Keratinocyte (primary cell): ENCODE measurements at regions not wholly inside any gene's neighbourhood (a gene's known extent, or its start where the extent isn't known, plus 50 kb on each side); places are given as distances from the start of the nearest gene placed in this dataset.

Experiments
- DNase-seq: peaks from one replicate; pipeline ENCODE4 v3.0.0-alpha.2; 2011; ENCODE audit warnings: low read depth, missing footprints, low spot score
- FAIRE-seq: peaks from 2 replicates; lab custom pipeline; 2011; peaks lifted over from hg19 to GRCh38; lab: Jason Lieb, UNC
- H2AFZ ChIP-seq: 2 replicates; pipeline ENCODE4 v1.6.0; 2012; ENCODE audit warnings: low read length, control low read depth, inconsistent platforms; ENCODE audit not compliant: control insufficient read depth
- H3K27ac ChIP-seq: 2 replicates; pipeline ENCODE4 v1.5.1; 2011; ENCODE audit warnings: low read length; ENCODE audit not compliant: control insufficient read depth, insufficient read depth
- H3K27me3 ChIP-seq: 3 replicates; pipeline ENCODE4 v1.6.0; 2011; ENCODE audit warnings: low read length; ENCODE audit not compliant: control insufficient read depth, insufficient read depth; ENCODE audit errors: extremely low read depth
- H3K36me3 ChIP-seq, 2 experiments: 2 replicates in 1 of 2; 3 replicates in 1 of 2; pipeline ENCODE4 v1.5.1; 2011; ENCODE audit warnings: low read length in 2 of 2, mild to moderate bottlenecking in 1 of 2; ENCODE audit not compliant: control insufficient read depth in 2 of 2, insufficient read depth in 2 of 2; ENCODE audit errors: extremely low read depth in 1 of 2
- H3K4me1 ChIP-seq: 3 replicates; pipeline ENCODE4 v1.5.1; 2011; ENCODE audit warnings: low read length; ENCODE audit not compliant: control insufficient read depth, insufficient read depth; ENCODE audit errors: extremely low read depth
- H3K4me2 ChIP-seq: 3 replicates; pipeline ENCODE4 v1.6.0; 2011; ENCODE audit warnings: low read depth, low read length; ENCODE audit not compliant: control insufficient read depth, insufficient read depth; ENCODE audit errors: extremely low read depth
- H3K4me3 ChIP-seq, 3 experiments: fragments of 200-600 bp in 1 of 3; sonication (generic) in 1 of 3; 2 replicates in 2 of 3; 3 replicates in 1 of 3; pipeline ENCODE4 v1.5.1; 2011 to 2016; ENCODE audit warnings: low read length in 3 of 3, mild to moderate bottlenecking in 3 of 3, control low read depth in 2 of 3, inconsistent platforms in 1 of 3, low read depth in 1 of 3, mixed read lengths in 1 of 3, mixed run types in 1 of 3, moderate library complexity in 1 of 3; ENCODE audit not compliant: control insufficient read depth in 2 of 3, insufficient read depth in 2 of 3; ENCODE audit errors: extremely low read depth in 1 of 3
- H3K79me2 ChIP-seq: 2 replicates; pipeline ENCODE4 v1.6.0; 2012; ENCODE audit warnings: low read length; ENCODE audit not compliant: control insufficient read depth, insufficient read depth
- H3K9ac ChIP-seq: 3 replicates; pipeline ENCODE4 v1.6.0; 2011; ENCODE audit warnings: low read length; ENCODE audit not compliant: control insufficient read depth, insufficient read depth; ENCODE audit errors: extremely low read depth
- H3K9me1 ChIP-seq: 3 replicates; pipeline ENCODE4 v1.6.0; 2011; ENCODE audit warnings: low read length; ENCODE audit not compliant: control insufficient read depth, insufficient read depth; ENCODE audit errors: extremely low read depth
- H3K9me3 ChIP-seq: 2 replicates; pipeline ENCODE4 v1.5.1; 2012; ENCODE audit warnings: low read depth, low read length; ENCODE audit not compliant: control insufficient read depth
- H4K20me1 ChIP-seq: 3 replicates; pipeline ENCODE4 v1.6.0; 2011; ENCODE audit warnings: low read length; ENCODE audit not compliant: control insufficient read depth, insufficient read depth; ENCODE audit errors: extremely low read depth
- CTCF ChIP-seq, 3 experiments: IDR thresholded peaks in 1 of 3; conservative IDR thresholded peaks in 1 of 3; optimal IDR thresholded peaks in 1 of 3; 2 replicates in 2 of 3; 3 replicates in 1 of 3; pipeline versions ENCODE3 to v1.5.1; 2011; ENCODE audit warnings: low read length in 3 of 3, mild to moderate bottlenecking in 3 of 3, moderate library complexity in 2 of 3, control low read depth in 1 of 3, inconsistent platforms in 1 of 3; ENCODE audit not compliant: insufficient read depth in 2 of 3; ENCODE audit errors: extremely low read depth in 1 of 3
- EZH2 ChIP-seq: IDR thresholded peaks from one replicate; pipeline ENCODE4 v1.6.1; 2012; ENCODE audit warnings: inconsistent platforms, mild to moderate bottlenecking, low read length, moderate library complexity
- dilution Hi-C: fragments of 300-500 bp; cut with MboI; formaldehyde crosslinking; loops from one replicate; pipeline ENCODE4 v1.7.0; 2020; ENCODE audit warnings: low sequenced_read_pairs; ENCODE audit not compliant: extremely low pct_ligation_motif_present

GRCh38 chr1:88378560-88378959 lies 305.5 kb upstream of the PKN2 start:
- Histone ChIP-seq H3K79me2 (no peaks in the 10 kb centered on the region), H3K9ac (no peak overlapping the region), H2AFZ (no peak overlapping the region), H3K4me3 (no peak overlapping the region), H3K36me3 (no peaks in the 10 kb centered on the region), H3K4me2 (no peak overlapping the region), H3K27ac (no peak overlapping the region), H3K9me1 (no peaks in the 10 kb centered on the region), H4K20me1 (no peaks in the 10 kb centered on the region), H3K27me3 (no peaks in the 10 kb centered on the region), H3K9me3 (no peaks in the 10 kb centered on the region), H3K4me1 (no peaks in the 10 kb centered on the region)
- DNase-seq (no peak), FAIRE-seq (no peak)
- no peak for TF ChIP-seq EZH2
- dilution Hi-C loops: no loop called here

GRCh38 chr1:88394958-88395357 lies 289.1 kb upstream of the PKN2 start:
- Histone ChIP-seq H3K27ac (no peak overlapping the region), H3K4me3 (no peak overlapping the region), H3K4me1 (no peaks in the 10 kb centered on the region), H2AFZ (no peak overlapping the region), H3K9me1 (no peaks in the 10 kb centered on the region), H3K4me2 (no peak overlapping the region), H3K27me3 (no peaks in the 10 kb centered on the region), H4K20me1 (no peaks in the 10 kb centered on the region), H3K79me2 (no peaks in the 10 kb centered on the region), H3K9ac (no peak overlapping the region), H3K9me3 (no peaks in the 10 kb centered on the region), H3K36me3 (no peaks in the 10 kb centered on the region)
- TF ChIP-seq CTCF (optimal IDR thresholded peaks at IDR 0.05 in 1 of 3, IDR thresholded peaks at IDR 0.05 in 1 of 3, conservative IDR thresholded peaks at IDR 0.05 in 1 of 3; ENCODE audit: extremely low read depth in 1 of 3, insufficient read depth in 2 of 3, low read length in 3 of 3): no peak
- no peak for TF ChIP-seq EZH2
- FAIRE-seq: no peak
- no peak for DNase-seq
- dilution Hi-C loops: no loop called here

GRCh38 chr1:88398338-88398737 lies 285.7 kb upstream of the PKN2 start:
- dilution Hi-C loops: no loop called here
- Histone ChIP-seq H3K79me2 (no peaks in the 10 kb centered on the region), H2AFZ (no peak overlapping the region), H3K4me2 (no peak overlapping the region), H3K4me3 (no peak overlapping the region), H4K20me1 (no peaks in the 10 kb centered on the region), H3K9ac (no peak overlapping the region), H3K9me1 (no peaks in the 10 kb centered on the region), H3K9me3 (no peaks in the 10 kb centered on the region), H3K36me3 (no peaks in the 10 kb centered on the region), H3K4me1 (no peaks in the 10 kb centered on the region), H3K27me3 (no peaks in the 10 kb centered on the region), H3K27ac (no peak overlapping the region)
- FAIRE-seq (no peak), DNase-seq (peak; percentile 0)
- TF ChIP-seq CTCF (optimal IDR thresholded peaks at IDR 0.05 in 1 of 3, IDR thresholded peaks at IDR 0.05 in 1 of 3, conservative IDR thresholded peaks at IDR 0.05 in 1 of 3; ENCODE audit: extremely low read depth in 1 of 3, insufficient read depth in 2 of 3, low read length in 3 of 3): no peak
- no peak for TF ChIP-seq EZH2
